ENCODE measurements at regions not wholly inside any gene's neighbourhood (a gene's known extent, or its start where the extent isn't known, plus 50 kb on each side); places are given as distances from the start of the nearest gene placed in this dataset.

GRCh38 chr1:208741296-208741695 lies 497.1 kb upstream of the PLXNA2 start:
- no peak overlapping the region for H2BK120ac ChIP-seq (ENCODE audit: low read depth, low read length)
- no peak overlapping the region for H3K27ac ChIP-seq (ENCODE audit: low read length, poor library complexity, severe bottlenecking)
- no peak for DNase-seq
- no peaks in the 10 kb centered on the region for H3K27me3 ChIP-seq (ENCODE audit: control insufficient read depth in 1 of 2, insufficient read depth in 1 of 2, low read length in 2 of 2)
- no peak overlapping the region for H2AFZ ChIP-seq (ENCODE audit: low read depth, low read length)
- no peak overlapping the region for H2AK5ac ChIP-seq (ENCODE audit: low read length, severe bottlenecking)
- H3K9me3 ChIP-seq (ENCODE audit: control insufficient read depth, low read length) = no peaks in the 10 kb centered on the region
- no peak overlapping the region for H3K9ac ChIP-seq (ENCODE audit: low read length)
- H3K23ac ChIP-seq (ENCODE audit: low read length in 2 of 2) = no peak overlapping the region
- no peak overlapping the region for H4K91ac ChIP-seq (ENCODE audit: low read length)
- no peak overlapping the region for H3K4me3 ChIP-seq (ENCODE audit: insufficient read depth in 1 of 2, low read depth in 1 of 2, low read length in 2 of 2)
- no peak overlapping the region for H2BK5ac ChIP-seq (ENCODE audit: low read depth, low read length, poor library complexity, severe bottlenecking)
- no peak overlapping the region for H2BK12ac ChIP-seq (ENCODE audit: low read length in 2 of 2)
- H3K4me2 ChIP-seq (ENCODE audit: low read length, poor library complexity, severe bottlenecking) = no peak overlapping the region
- H3K14ac ChIP-seq (ENCODE audit: low read length in 2 of 2) = no peak overlapping the region
- no peaks in the 10 kb centered on the region for H3K79me1 ChIP-seq (replicated peaks; ENCODE audit: low read length, poor library complexity, severe bottlenecking)
- 81% methylated on average over 2 of the region's 3 CpGs for WGBS
- no peak overlapping the region for H2BK15ac ChIP-seq (ENCODE audit: low read depth, poor library complexity, severe bottlenecking)
- H3K18ac ChIP-seq (ENCODE audit: low read depth in 1 of 2, low read length in 2 of 2) = no peak overlapping the region
- no peaks in the 10 kb centered on the region for H3K36me3 ChIP-seq (ENCODE audit: control insufficient read depth in 1 of 2, insufficient read depth in 2 of 2, low read depth in 1 of 2, low read length in 2 of 2)
- H3K4ac ChIP-seq (ENCODE audit: low read depth in 1 of 2, low read length in 2 of 2) = no peak overlapping the region
- H4K8ac ChIP-seq (ENCODE audit: low read length) = no peak overlapping the region
- no peaks in the 10 kb centered on the region for H3K4me1 ChIP-seq (ENCODE audit: control insufficient read depth, insufficient read depth, low read depth, low read length)

GRCh38 chr1:208743361-208743760 lies 499.2 kb upstream of the PLXNA2 start:
- Histone ChIP-seq H3K4me3 (ENCODE audit: insufficient read depth in 1 of 2, low read depth in 1 of 2, low read length in 2 of 2) (no peak overlapping the region), H2BK15ac (ENCODE audit: low read depth, poor library complexity, severe bottlenecking) (no peak overlapping the region), H2BK12ac (ENCODE audit: low read length in 2 of 2) (no peak overlapping the region), H2BK120ac (ENCODE audit: low read depth, low read length) (no peak overlapping the region), H3K27ac (ENCODE audit: low read length, poor library complexity, severe bottlenecking) (no peak overlapping the region), H3K36me3 (ENCODE audit: control insufficient read depth in 1 of 2, insufficient read depth in 2 of 2, low read depth in 1 of 2, low read length in 2 of 2) (no peaks in the 10 kb centered on the region), H3K18ac (ENCODE audit: low read depth in 1 of 2, low read length in 2 of 2) (no peak overlapping the region), H4K91ac (ENCODE audit: low read length) (no peak overlapping the region), H4K8ac (ENCODE audit: low read length) (no peak overlapping the region), H3K14ac (ENCODE audit: low read length in 2 of 2) (no peak overlapping the region), H3K4me2 (ENCODE audit: low read length, poor library complexity, severe bottlenecking) (no peak overlapping the region), H3K9ac (ENCODE audit: low read length) (no peak overlapping the region), H2AFZ (ENCODE audit: low read depth, low read length) (no peak overlapping the region), H3K79me1 (replicated peaks; ENCODE audit: low read length, poor library complexity, severe bottlenecking) (no peaks in the 10 kb centered on the region), H2BK5ac (ENCODE audit: low read depth, low read length, poor library complexity, severe bottlenecking) (no peak overlapping the region), H3K9me3 (ENCODE audit: control insufficient read depth, low read length) (no peaks in the 10 kb centered on the region), H3K27me3 (ENCODE audit: control insufficient read depth in 1 of 2, insufficient read depth in 1 of 2, low read length in 2 of 2) (no peaks in the 10 kb centered on the region), H3K4me1 (ENCODE audit: control insufficient read depth, insufficient read depth, low read depth, low read length) (no peaks in the 10 kb centered on the region), H2AK5ac (ENCODE audit: low read length, severe bottlenecking) (no peak overlapping the region), H3K23ac (ENCODE audit: low read length in 2 of 2) (no peak overlapping the region), H3K4ac (ENCODE audit: low read depth in 1 of 2, low read length in 2 of 2) (no peak overlapping the region)
- no peak for DNase-seq
- 100% methylated on average over 1 of the region's 5 CpGs for WGBS

- no peaks in the 10 kb centered on the region for H3K36me3 ChIP-seq (ENCODE audit: control insufficient read depth in 1 of 2, insufficient read depth in 2 of 2, low read depth in 1 of 2, low read length in 2 of 2)
Measured at GRCh38 chr1:208747979-208748378, 503.8 kb upstream of the PLXNA2 start.

GRCh38 chr1:208748387-208749165 lies 504.4 kb upstream of the PLXNA2 start:
- Histone ChIP-seq H3K4me1 (ENCODE audit: control insufficient read depth, insufficient read depth, low read depth, low read length) (no peaks in the 10 kb centered on the region), H3K14ac (ENCODE audit: low read length in 2 of 2) (no peak overlapping the region), H3K36me3 (ENCODE audit: control insufficient read depth in 1 of 2, insufficient read depth in 2 of 2, low read depth in 1 of 2, low read length in 2 of 2) (no peaks in the 10 kb centered on the region), H2BK120ac (ENCODE audit: low read depth, low read length) (no peak overlapping the region), H2BK12ac (ENCODE audit: low read length in 2 of 2) (no peak overlapping the region), H3K79me1 (replicated peaks; ENCODE audit: low read length, poor library complexity, severe bottlenecking) (no peaks in the 10 kb centered on the region), H2AFZ (ENCODE audit: low read depth, low read length) (no peak overlapping the region), H3K9ac (ENCODE audit: low read length) (no peak overlapping the region), H3K4me3 (ENCODE audit: insufficient read depth in 1 of 2, low read depth in 1 of 2, low read length in 2 of 2) (no peak overlapping the region), H4K91ac (ENCODE audit: low read length) (no peak overlapping the region), H3K18ac (ENCODE audit: low read depth in 1 of 2, low read length in 2 of 2) (no peak overlapping the region), H2AK5ac (ENCODE audit: low read length, severe bottlenecking) (no peak overlapping the region), H3K23ac (ENCODE audit: low read length in 2 of 2) (no peak overlapping the region), H2BK5ac (ENCODE audit: low read depth, low read length, poor library complexity, severe bottlenecking) (no peak overlapping the region), H3K4me2 (ENCODE audit: low read length, poor library complexity, severe bottlenecking) (no peak overlapping the region), H4K8ac (ENCODE audit: low read length) (no peak overlapping the region), H3K9me3 (ENCODE audit: control insufficient read depth, low read length) (no peaks in the 10 kb centered on the region), H3K4ac (ENCODE audit: low read depth in 1 of 2, low read length in 2 of 2) (no peak overlapping the region), H3K27ac (ENCODE audit: low read length, poor library complexity, severe bottlenecking) (no peak overlapping the region), H2BK15ac (ENCODE audit: low read depth, poor library complexity, severe bottlenecking) (no peak overlapping the region), H3K27me3 (ENCODE audit: control insufficient read depth in 1 of 2, insufficient read depth in 1 of 2, low read length in 2 of 2) (no peaks in the 10 kb centered on the region)
- DNase-seq = no peak
- 82% methylated on average over 6 of the region's 6 CpGs for WGBS

More at GRCh38 chr1:208747979-208748378, 503.8 kb upstream of the PLXNA2 start:
- Histone ChIP-seq H3K27me3 (ENCODE audit: control insufficient read depth in 1 of 2, insufficient read depth in 1 of 2, low read length in 2 of 2) (no peaks in the 10 kb centered on the region), H3K9me3 (ENCODE audit: control insufficient read depth, low read length) (no peaks in the 10 kb centered on the region), H3K79me1 (replicated peaks; ENCODE audit: low read length, poor library complexity, severe bottlenecking) (no peaks in the 10 kb centered on the region), H2BK15ac (ENCODE audit: low read depth, poor library complexity, severe bottlenecking) (no peak overlapping the region), H3K4ac (ENCODE audit: low read depth in 1 of 2, low read length in 2 of 2) (no peak overlapping the region), H3K23ac (ENCODE audit: low read length in 2 of 2) (no peak overlapping the region), H4K91ac (ENCODE audit: low read length) (no peak overlapping the region), H3K4me2 (ENCODE audit: low read length, poor library complexity, severe bottlenecking) (no peak overlapping the region), H4K8ac (ENCODE audit: low read length) (no peak overlapping the region), H3K18ac (ENCODE audit: low read depth in 1 of 2, low read length in 2 of 2) (no peak overlapping the region), H2AFZ (ENCODE audit: low read depth, low read length) (no peak overlapping the region), H3K27ac (ENCODE audit: low read length, poor library complexity, severe bottlenecking) (no peak overlapping the region), H2BK5ac (ENCODE audit: low read depth, low read length, poor library complexity, severe bottlenecking) (no peak overlapping the region), H3K4me1 (ENCODE audit: control insufficient read depth, insufficient read depth, low read depth, low read length) (no peaks in the 10 kb centered on the region), H3K4me3 (ENCODE audit: insufficient read depth in 1 of 2, low read depth in 1 of 2, low read length in 2 of 2) (no peak overlapping the region), H3K9ac (ENCODE audit: low read length) (no peak overlapping the region), H3K14ac (ENCODE audit: low read length in 2 of 2) (no peak overlapping the region), H2BK120ac (ENCODE audit: low read depth, low read length) (no peak overlapping the region), H2BK12ac (ENCODE audit: low read length in 2 of 2) (no peak overlapping the region), H2AK5ac (ENCODE audit: low read length, severe bottlenecking) (no peak overlapping the region)
- no peak for DNase-seq
- WGBS = 60% methylated on average over 5 of the region's 6 CpGs

Data from mesenchymal stem cell (in vitro differentiated cells and primary cell).